Stimulated activated CD4-positive, alpha-beta T cell treated with anti-CD3 and anti-CD28 coated beads, Interleukin-1b, Interleukin-23, amount 100 ng/mL, for 48 hours (primary cell): ENCODE measurements at regions not wholly inside any gene's neighbourhood (a gene's known extent, or its start where the extent isn't known, plus 50 kb on each side); places are given as distances from the start of the nearest gene placed in this dataset.
A peak's percentile ranks its signal among the peaks of the same experiment; 100 is the strongest.
"Not testable (repeated sequence)": the region's sequence is repeated elsewhere in the genome, so short reads cannot be mapped to it uniquely, and the experiment has no call there.

ENCODE experiments used
- DNase-seq: peaks from one replicate; pipeline ENCODE4 v3.0.0-alpha.2; 2020

DNA sequence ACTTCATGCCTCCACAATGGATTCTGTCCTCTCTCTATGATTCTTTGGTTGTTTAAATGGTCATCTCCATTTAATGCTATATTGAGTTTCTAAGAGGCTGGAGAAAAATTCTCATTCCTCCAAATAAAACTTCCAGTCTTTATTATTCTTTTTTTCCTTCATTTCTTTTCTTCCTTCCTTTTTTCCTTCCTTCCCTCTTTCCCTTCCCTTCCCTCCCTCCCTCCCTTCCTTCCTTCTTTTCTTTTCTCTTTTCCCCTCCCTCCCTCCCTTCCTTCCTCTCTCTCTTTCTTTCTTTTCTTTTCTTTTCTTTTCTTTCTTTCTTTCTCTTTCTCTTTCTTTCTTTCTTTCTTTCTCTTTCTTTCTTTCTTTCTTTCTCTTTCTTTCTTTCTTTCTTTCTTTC, 386.1 kb upstream of the PROX1 start:
- not testable (repeated sequence) for DNase-seq

DNA sequence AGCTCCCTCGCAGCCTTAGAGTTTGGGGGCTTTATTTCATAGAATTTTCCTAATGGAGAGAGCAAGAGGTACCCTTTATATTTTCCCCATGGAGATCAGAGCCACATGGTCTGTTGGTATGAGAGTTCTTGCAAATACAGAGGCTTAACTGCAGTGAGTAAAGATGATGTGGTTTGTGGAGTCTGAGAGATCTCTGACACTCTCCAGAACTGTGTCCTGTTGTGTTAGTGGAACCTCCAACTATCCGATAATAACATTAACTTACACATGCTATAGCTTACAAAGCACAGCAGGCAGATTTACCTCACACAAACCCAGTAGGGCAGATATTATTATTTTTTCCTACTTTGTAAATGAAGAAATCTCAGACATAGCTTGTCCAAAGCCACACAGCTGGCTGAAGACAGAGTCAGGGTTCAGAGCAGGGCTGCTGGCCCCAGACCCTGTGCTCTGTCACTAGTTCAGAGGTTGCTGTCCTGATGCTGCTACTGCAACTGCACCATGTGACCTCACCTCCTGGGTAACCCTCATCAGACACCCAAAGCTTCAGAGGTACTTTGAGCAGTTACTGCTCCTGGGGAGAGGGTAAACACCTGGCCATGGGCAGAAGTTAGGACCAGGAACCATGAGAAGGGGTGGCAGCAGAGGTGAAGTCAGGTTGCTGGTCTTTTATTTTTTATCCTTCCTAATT, 384.8 kb upstream of the PROX1 start:
- DNase-seq: no peak

DNA sequence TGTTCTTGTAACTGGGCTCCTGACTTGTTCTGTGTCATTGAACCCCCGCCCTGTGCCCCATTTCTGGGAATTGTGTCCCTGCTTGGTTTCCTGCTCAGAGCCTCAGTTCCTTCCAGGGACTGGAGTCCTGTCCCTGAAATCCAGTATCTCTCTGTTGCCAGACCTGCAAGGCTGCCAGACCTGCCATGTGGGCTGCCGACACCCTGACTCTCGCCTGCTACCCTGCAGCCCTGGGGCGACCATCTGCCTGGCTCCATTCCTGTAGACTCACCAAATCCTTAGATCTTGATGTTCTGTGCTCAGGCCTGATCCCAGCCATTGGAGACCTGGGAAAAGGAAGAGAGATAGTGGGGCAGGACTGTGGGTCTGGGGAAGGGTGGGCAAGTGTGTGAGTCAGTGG, 383.3 kb upstream of the PROX1 start:
- no peak for DNase-seq

DNA sequence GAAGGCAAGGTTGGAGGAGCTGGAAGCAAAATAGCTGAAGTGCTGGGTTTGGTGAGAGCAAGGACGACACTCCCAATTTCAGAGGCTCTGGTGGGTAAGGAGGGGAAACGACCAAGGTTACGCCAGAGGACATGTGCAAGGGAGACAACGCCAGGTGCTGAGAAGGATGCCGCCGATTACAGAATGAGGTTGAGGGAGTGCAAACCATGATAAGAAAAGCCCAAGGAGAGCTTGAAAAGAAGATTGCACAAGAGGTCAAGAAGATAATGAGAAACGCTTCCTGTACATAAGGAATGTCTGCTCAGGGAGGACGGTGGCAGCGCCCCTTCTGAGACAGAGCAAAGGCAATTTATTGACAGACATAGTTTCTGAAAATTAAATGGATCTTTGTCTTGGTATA, 382.0 kb upstream of the PROX1 start:
- no peak for DNase-seq

DNA sequence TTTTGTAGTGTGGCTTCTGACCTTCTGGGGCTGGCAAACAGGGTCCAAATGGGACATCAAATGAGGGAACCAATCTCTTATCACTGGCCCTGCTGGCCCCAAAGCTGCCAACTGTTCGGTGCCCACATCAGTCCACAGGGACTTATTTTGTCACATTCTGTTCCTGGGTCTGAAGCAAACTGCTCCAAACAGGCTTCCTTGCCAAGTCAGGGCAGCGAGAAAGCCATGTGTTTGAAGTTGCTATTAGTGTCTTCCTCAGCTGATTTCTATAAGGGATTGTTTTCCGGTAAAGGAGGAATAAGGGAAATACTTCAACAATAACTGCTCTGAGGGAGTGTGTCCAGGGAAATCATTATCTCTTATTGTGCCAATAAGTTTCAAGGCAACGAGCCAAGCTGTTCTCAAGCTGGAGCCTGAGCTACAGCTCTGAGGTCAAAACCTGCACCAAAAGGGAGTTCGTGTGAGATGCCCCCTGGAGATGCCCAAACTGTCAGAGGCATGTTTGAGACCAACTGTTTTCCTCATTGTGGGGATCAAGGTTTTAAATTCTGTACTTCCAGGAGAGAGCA, 381.4 kb upstream of the PROX1 start:
- DNase-seq: no peak

DNA sequence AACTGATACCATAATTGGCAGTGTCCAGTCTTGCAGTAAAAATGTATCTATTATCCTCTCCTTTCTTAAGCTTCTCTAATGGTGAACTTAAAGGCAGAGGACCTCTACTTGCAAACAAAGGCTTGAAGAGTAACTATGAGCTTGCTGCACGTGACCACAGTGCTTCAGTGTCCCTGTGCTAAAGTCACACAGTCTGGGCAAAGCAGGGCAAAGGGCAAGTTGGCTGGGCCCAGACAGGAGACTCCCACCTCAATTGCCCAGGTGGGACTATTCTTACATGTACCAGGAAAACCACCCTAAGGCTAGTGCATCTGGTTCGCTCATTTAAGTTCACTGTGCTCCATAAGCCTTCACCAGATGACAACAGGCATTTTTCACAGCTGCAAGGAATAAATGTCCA, 374.2 kb upstream of the PROX1 start:
- DNase-seq: no peak

DNA sequence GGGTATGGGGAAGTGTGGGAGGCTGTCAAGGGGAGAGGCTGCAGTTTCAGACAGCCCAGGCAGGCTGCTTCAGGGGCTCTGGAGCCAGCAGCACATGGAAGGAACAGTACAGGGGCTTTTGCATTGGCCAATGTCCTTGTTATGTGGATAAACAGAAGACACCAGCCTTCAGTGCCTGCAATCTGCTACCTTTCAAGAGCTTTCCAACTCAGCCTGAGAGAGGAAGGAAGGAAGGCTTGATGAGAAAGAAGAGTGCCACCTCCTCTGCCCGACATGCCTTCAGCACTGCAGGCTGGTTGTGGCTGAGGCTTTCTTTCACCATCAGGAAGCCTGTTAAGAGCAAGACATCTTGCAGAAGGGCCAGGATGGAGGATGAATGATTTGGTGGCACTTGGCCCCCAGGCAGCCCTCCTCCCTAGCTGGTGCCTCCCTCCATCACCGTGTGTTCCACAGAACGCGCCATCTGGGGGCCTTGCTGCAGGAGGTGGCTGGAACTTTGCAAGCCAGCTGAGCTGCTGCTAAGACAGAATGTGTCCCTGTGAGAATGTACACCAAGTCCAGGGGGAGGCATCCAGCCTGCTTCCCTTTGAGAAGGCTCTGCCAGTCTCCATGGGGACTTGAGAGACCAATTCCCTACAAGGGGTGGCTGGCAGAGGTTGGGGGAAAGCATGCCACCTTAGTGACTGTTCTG, 372.4 kb upstream of the PROX1 start:
- DNase-seq: no peak

DNA sequence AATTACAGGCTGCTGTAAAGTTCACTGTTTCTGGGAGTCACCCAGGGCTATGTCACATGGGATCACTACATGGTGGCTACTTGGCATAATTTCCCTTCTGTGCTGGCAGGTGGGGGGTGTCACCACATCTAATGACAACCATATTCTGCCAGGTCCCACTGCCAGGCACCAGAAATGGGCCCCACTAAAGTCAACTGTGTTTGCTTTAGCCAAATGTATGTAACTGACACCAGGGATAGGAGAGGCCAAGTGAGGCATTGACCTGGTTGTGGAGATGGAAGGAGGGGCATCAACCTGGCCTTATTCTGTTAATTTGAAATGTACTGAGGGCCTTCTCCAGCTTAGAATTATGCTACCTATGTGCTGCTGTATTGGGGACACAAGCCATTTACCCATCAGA, 370.6 kb upstream of the PROX1 start:
- no peak for DNase-seq

DNA sequence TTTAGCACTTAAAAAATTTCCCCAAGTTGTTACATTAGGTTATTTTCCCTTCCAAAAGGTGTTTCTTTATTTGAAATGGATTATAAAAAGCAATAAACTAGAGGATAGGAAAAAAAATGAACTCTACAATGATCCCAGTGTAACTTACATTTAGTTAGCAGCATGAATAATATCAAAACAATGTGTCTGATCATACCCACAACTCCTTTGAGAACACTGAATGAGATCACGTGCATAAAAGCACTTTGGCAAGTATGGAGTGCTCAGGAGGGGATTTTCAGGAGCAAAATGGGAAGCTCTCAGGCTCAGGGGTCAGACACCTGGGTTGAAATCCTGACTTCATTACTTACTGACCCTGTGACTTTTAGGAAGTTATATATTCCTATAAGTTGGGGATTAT, 369.7 kb upstream of the PROX1 start:
- no peak for DNase-seq

DNA sequence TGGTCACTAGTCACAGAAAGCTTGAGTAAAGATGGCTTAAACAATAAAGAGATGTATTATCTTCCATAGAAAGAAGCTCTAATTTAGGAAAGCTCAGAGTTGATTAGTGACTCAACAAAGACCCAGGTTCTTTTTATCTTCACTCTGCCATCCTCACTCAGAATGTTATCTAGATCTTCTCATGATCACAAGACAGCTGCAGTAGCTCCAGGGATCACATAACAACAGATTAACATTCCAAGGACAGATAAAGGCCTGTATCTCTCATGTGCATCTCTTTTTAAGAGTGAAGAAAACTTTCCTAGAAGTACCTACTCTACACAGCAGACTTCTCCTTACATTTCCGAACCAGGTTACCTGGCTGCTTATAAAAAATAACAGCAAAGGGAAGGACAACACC, 368.7 kb upstream of the PROX1 start:
- no peak for DNase-seq

DNA sequence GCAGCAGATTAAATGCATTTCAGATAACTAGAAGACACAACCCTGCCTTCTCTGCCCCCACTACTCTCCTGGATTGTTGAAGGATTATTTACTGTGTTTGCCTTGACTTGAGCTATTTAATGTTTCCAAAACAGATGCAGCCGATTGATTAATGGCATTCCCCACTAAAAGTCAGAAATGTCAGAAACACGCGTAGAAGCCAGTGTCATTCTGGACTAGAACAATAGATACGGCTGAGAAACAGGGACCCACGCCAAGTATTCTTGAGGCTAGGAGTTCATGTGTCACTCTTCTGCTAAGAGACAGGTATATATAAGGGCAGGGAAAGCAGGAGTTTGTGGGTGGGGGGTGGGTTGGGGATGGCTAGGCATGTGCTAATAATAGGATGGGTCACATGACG, 366.7 kb upstream of the PROX1 start:
- no peak for DNase-seq

DNA sequence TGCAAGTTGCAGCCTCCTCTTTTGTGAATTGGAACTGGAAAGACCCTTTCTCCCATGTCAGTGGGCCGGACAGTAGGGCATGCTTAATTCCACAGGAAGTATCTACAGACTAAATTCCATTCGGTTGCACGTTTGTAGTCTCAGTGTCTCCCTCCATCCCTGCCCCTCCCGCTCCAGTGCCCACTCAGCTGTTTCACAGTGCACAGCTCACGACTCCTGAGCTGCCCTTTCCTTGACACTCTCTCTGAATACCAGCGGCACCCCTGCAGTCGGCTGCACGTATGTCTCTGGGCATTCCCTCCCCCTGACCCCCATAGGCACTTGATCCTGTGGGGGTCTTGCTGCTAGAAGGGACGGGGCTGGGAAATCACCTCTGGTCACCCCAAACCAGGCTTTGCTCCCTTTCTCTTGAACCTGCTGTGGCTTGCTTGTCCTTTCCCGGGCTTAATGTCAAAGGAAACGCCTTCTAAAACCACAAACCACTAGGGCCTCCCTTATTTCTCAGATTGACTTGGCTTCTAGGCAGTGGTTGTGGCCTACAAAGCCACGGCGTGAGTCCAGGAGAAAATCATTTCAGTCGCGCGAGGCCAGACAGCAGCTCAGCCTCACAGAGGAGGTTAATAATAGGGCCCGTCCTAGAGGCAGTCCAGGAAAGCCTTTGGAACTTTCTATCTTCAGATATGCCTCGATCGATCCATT, 365.3 kb upstream of the PROX1 start:
- DNase-seq: peak; percentile 7

DNA sequence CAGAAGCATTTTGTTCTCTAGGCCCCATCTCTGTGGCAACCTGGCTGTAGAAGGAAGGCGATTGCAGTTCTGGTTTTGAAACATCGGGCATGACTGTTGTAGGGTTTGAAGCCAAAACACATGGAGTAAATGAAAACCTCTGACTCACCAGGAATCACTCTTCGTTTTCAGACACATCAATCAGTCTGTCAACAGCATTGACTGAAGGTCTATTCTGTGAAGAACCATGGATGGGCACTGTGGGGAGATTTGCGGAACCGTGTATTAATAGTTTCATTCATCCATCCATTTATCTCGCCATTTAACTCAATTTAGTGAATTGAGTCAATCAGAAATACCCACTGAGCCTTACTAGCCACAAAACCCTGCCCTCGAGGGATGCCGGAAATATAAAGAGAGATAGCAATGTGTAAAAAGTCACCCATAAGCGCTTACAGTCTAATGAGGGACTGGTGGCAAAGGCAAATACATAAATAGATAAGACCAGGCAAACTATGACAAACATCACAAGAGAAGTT, 364.6 kb upstream of the PROX1 start:
- DNase-seq: no peak

DNA sequence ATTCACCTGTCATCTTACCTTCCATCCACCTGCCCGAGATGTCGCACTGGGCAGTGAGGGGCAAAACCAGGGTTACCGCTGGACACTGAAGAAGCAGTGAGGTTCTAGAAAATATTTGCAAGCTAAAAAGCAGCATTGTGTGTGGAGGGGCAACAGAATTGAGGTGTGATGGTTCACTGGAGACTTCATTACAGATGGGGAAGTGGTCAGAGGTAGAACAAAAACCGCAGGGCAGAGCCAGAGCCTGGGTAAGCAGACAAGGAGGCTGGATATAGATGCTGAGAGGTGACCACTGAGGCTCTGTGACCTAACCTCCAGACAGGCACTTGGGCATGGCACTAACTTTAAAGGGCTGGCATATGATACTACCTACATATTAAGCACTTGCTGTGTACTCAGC, 363.9 kb upstream of the PROX1 start:
- DNase-seq: no peak

DNA sequence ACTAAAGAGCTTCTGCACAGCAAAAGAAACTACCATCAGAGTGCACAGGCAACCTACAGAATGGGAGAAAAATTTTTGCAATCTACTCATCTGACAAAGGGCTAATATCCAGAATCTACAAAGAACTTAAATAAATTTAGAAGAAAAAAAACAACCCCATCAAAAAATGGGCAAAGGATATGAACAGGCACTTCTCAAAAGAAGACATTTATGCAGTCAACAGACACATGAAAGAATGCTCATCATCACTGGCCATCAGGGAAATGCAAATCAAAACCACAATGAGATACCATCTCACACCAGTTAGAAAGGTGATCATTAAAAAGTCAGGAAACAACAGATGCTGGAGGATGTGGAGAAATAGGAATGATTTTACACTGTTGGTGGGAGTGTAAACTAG, 351.0 kb upstream of the PROX1 start:
- DNase-seq: not testable (repeated sequence)

DNA sequence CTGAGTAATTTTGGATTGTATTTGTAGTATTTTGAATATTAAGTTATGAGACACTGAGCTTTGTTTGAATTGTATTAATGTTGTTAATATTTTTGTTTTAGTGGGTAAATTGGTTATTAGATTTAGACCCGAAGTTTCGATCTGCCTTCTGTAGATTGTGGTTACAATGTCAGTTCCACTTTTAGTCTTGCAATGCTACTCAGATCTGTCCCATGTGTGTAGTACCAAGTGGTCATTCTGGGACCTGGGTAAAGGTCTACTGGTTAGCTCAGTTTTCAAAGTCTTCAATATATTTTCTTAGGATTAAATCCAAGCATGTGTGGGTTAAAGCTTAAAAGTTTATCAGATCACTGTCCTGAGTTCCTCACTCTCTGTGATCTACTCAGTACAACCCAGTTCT, 346.5 kb upstream of the PROX1 start:
- no peak for DNase-seq

DNA sequence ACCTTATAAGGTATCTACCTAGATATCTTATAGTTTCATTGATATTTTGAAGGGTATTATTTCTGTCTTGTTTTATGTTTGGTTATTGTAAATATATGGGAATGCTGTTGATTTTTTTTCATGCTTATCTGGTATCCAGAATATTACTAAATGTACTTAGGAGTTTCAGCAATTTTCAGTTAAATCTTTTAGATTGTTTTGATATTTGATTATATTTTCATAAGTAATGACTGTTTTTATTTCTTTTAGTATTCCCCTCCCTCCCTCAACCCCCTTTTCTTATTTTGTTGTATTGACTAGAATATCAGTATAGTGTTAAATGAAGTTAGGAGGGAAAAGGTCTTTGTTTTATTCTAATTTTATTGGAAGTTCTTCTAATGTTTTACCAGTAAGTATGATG, 344.4 kb upstream of the PROX1 start:
- DNase-seq: no peak

DNA sequence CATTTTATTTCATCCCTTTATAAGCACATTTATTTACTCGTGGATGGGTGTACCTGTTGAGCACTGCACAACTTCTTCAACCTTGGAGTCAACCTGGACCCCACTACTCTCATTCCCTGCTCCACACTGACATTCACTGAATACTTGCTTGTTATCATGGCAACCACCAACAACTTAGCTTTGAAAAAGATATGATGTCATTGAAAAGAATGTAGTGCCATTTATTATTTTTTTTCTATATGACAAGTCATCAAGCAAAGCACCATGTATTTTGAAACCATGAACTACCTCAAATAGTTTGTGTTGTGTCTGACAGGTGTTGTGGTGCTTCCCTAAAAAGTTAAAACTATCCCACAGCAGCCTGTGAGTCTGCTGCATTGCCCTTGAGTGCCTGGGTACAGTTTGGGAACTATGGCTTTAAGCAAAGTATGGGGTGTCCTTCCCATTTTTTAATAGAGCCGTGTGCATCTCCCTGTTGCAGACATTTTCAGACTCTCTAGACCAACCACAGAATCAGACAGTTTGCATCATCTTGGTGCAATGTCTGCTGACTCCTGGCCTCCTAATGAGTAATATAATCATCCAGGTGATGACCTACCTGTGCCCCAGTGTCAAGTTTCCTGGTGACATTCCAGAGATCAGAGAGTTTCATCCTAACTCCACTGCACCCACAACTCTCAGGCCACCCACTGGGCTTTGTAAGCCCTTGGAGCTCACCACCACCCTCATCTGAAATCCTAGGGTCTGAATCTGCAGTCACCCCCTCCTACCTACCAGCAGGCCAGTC, 339.7 kb upstream of the PROX1 start:
- no peak for DNase-seq

DNA sequence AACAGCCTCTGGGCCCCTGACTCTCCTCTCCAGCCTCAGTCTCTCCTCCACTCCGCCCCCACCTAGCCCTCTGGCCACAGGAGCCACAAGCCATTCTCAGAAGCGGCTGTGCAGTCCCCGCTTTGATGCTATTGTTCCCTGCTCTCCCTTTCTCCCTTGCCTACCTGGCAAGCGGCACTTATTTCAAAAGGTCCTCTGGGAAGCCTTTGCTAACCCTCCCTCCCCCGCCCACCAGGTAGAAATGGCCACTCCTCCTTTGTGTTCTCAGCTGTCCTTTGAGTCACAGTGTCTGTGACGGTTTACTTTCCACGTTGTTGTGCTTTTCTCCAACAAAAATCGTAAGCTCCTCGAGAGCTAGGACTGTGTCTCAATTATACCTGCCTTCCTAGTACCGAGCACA, 338.4 kb upstream of the PROX1 start:
- no peak for DNase-seq

DNA sequence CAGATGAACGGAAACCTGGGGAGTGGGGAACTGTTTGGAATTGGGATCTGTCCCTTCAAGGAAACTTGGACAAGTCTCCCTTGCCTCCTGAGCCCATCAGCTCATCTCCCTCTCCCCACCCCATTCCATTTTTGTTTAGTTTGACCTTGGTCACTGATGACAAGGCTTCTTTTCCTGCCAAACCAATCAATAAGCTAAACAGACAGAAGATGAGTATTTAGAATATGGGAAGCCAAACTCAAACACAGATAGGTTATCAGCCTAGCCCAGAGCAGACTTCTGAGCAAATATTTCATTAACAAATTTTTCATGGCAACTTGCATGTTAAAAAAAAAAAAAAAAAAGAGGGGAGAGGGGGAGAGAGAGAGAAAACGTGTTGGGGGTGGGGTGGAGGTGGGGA, 337.2 kb upstream of the PROX1 start:
- DNase-seq: no peak

DNA sequence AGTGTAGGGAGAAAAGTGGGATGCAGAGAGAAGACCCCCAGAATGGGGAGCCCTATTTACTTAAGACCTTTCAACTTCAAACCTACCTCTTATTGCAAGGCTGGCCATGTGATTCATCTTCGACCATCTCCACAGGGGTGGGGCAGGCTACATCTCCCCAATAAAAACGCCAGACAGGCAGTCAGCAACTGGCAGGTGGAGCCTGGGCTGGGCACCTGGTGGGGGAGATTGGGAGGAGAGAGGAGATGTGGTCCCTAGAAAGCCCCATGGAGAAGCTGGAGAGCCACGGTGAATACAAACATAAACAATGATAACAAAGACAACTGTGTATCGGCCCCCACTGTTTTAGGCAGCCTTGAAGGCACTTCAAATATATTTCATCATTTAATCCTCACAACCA, 336.7 kb upstream of the PROX1 start:
- DNase-seq: no peak

DNA sequence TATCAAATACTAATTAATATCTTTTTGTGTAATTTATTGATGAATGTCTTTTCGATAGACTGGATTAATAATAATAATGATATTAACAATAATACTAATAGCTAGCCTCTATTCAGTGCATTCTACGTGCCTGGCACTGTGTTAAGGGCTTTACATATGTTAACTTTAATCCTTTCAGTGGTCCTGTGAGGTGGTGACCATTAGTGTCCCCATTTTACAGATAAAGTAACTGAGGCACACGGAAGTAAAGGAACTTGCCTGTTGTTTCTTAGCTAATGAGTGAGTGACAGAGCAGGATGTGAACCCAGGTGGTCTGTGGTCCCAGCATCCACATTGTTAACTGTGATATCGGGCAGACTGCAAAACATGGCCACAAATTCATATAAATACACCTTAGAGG, 335.7 kb upstream of the PROX1 start:
- DNase-seq: no peak

DNA sequence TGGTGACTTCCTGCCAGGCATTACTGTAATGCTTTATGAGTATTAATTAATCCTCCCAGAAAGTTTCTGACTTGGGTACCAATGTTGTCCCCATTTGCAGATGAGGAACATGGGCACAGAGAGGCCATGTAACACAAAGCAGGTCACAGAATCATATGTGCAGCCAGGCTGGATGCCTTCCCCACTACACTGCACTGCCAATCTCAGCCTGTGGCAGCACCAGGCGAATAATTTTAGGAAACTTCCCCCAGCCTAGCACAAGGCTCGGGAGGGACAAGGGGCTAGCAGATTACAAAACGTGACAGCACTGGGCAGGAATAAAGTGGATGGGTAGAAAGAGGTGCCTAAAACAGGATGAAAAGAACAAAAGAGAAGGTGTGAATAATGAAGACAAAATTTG, 331.7 kb upstream of the PROX1 start:
- DNase-seq: no peak
